ENCODE measurements at regions not wholly inside any gene's neighbourhood (a gene's known extent, or its start where the extent isn't known, plus 50 kb on each side); places are given as distances from the start of the nearest gene placed in this dataset.
A peak's percentile ranks its signal among the peaks of the same experiment; 100 is the strongest.

DNA sequence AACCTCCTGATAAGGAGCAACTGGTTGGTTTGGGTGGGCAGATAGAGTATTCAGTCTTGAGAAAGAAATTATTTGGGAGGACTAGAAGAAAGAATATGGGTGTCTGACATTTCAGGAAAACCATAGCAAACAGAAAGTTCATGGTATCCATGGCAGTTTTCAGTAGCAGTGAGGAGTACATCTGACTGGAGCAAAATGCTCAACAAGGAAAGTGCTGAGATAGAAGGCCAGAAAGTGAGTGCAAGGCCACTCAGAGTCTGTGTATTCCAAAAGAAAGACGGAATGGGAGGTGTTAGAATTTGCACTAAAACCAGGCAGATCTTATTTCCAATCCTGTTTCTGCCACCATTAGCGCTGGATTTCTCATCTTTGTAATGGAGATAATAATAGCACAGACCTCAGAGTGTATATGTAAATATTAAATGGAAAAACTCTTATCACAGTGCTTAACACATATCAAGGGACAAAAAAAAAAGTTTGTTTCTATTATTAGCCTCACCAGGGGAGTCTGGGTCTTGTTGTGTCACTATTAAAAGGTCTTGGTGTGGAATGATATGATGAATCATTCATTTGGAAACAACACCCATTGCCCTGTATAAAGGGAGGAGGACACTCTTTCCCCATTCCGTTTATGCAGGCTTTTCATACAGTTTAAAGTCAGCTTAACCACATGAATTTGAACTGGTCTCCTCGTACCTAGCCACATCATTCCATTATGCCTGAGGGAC is 349.8 kb downstream of the IPO8 start:
- Histone ChIP-seq H3K4me2 (ENCODE audit: low read length) (no peak overlapping the region), H3K27me3 (ENCODE audit: insufficient read depth, low read length) (no peaks in the 10 kb centered on the region), H4K20me1 (ENCODE audit: insufficient read depth, low read length) (no peaks in the 10 kb centered on the region), H3K4me1 (ENCODE audit: insufficient read depth, low read length) (no peaks in the 10 kb centered on the region), H3K4me3 (ENCODE audit: insufficient read depth, low read depth, low read length) (no peak overlapping the region), H3K79me2 (ENCODE audit: insufficient read depth, low read length) (no peaks in the 10 kb centered on the region), H2AFZ (ENCODE audit: low read depth, low read length) (no peak overlapping the region), H3K9me3 (ENCODE audit: insufficient read depth, low read depth, low read length) (no peaks in the 10 kb centered on the region), H3K9ac (ENCODE audit: low read length) (no peak overlapping the region), H3K27ac (ENCODE audit: low read depth, low read length) (no peak overlapping the region), H3K36me3 (ENCODE audit: insufficient read depth, low read length) (no peaks in the 10 kb centered on the region)
- Mint-ChIP-seq H3K4me1 (ENCODE audit: low read depth, unreplicated experiment) (no peaks in the 10 kb centered on the region), H3K27me3 (ENCODE audit: low read depth, unreplicated experiment) (peaks cover 4% of the 10 kb centered on the region), H3K27ac (ENCODE audit: unreplicated experiment) (no peak overlapping the region), H3K36me3 (ENCODE audit: low read depth, unreplicated experiment) (no peaks in the 10 kb centered on the region), H3K9me3 (ENCODE audit: unreplicated experiment) (peaks cover 3% of the 10 kb centered on the region), H3K4me3 (ENCODE audit: unreplicated experiment) (no peak overlapping the region)
- TF ChIP-seq EZH2 (IDR thresholded peaks at IDR 0.05; ENCODE audit: insufficient read depth, low read length) = no peak
- TF ChIP-seq, protein P1, sequence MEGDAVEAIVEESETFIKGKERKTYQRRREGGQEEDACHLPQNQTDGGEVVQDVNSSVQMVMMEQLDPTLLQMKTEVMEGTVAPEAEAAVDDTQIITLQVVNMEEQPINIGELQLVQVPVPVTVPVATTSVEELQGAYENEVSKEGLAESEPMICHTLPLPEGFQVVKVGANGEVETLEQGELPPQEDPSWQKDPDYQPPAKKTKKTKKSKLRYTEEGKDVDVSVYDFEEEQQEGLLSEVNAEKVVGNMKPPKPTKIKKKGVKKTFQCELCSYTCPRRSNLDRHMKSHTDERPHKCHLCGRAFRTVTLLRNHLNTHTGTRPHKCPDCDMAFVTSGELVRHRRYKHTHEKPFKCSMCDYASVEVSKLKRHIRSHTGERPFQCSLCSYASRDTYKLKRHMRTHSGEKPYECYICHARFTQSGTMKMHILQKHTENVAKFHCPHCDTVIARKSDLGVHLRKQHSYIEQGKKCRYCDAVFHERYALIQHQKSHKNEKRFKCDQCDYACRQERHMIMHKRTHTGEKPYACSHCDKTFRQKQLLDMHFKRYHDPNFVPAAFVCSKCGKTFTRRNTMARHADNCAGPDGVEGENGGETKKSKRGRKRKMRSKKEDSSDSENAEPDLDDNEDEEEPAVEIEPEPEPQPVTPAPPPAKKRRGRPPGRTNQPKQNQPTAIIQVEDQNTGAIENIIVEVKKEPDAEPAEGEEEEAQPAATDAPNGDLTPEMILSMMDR (IDR thresholded peaks at IDR 0.05; ENCODE audit: insufficient read depth, low read depth, low read length) = no peak
- DNase-seq (ENCODE audit: low read depth) = peak; percentile 6
- FAIRE-seq = no peak

GRCh38 chr12:30330565-30330964 is 365.1 kb downstream of the IPO8 start:
- Histone ChIP-seq H4K20me1 (ENCODE audit: insufficient read depth, low read length) (no peaks in the 10 kb centered on the region), H3K27ac (ENCODE audit: low read depth, low read length) (no peak overlapping the region), H3K36me3 (ENCODE audit: insufficient read depth, low read length) (no peaks in the 10 kb centered on the region), H3K4me2 (ENCODE audit: low read length) (no peak overlapping the region), H3K27me3 (ENCODE audit: insufficient read depth, low read length) (no peaks in the 10 kb centered on the region), H3K9ac (ENCODE audit: low read length) (no peak overlapping the region), H3K4me3 (ENCODE audit: insufficient read depth, low read depth, low read length) (no peak overlapping the region), H3K79me2 (ENCODE audit: insufficient read depth, low read length) (no peaks in the 10 kb centered on the region), H3K4me1 (ENCODE audit: insufficient read depth, low read length) (no peaks in the 10 kb centered on the region), H2AFZ (ENCODE audit: low read depth, low read length) (no peak overlapping the region), H3K9me3 (ENCODE audit: insufficient read depth, low read depth, low read length) (no peaks in the 10 kb centered on the region)
- Mint-ChIP-seq H3K36me3 (ENCODE audit: low read depth, unreplicated experiment) (no peaks in the 10 kb centered on the region), H3K27me3 (ENCODE audit: low read depth, unreplicated experiment) (no peaks in the 10 kb centered on the region), H3K4me3 (ENCODE audit: unreplicated experiment) (no peak overlapping the region), H3K27ac (ENCODE audit: unreplicated experiment) (no peak overlapping the region), H3K9me3 (ENCODE audit: unreplicated experiment) (no peaks in the 10 kb centered on the region), H3K4me1 (ENCODE audit: low read depth, unreplicated experiment) (no peaks in the 10 kb centered on the region)
- TF ChIP-seq, protein P1 (IDR thresholded peaks at IDR 0.05; ENCODE audit: insufficient read depth, low read depth, low read length) = no peak
- no peak for TF ChIP-seq EZH2 (IDR thresholded peaks at IDR 0.05; ENCODE audit: insufficient read depth, low read length)
- no peak for DNase-seq (ENCODE audit: low read depth)
- FAIRE-seq = no peak

DNA sequence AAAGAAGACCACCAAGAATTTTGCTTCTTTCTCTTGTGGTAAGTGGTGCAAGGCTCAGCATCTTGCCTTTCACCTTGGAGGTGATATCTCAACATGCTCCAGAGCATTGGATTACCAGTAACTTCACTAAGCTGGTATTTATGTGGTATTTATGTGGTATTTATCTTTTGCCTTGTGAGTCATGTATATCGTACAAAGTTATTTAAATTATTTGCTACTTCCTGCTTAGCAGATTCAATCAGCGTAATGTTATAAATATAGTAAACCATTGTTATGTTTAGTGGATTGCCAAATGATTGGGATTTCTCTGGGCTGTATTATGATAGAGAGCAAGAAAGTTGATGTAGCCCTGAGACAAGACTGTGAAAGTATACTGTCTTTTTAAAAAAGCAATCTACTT is 366.4 kb downstream of the IPO8 start:
- H4K20me1 ChIP-seq (ENCODE audit: insufficient read depth, low read length) = no peaks in the 10 kb centered on the region
- H3K27ac Mint-ChIP-seq (ENCODE audit: unreplicated experiment) = no peak overlapping the region
- H3K27me3 ChIP-seq (ENCODE audit: insufficient read depth, low read length) = no peaks in the 10 kb centered on the region
- H3K27me3 Mint-ChIP-seq (ENCODE audit: low read depth, unreplicated experiment) = no peaks in the 10 kb centered on the region
- H3K4me2 ChIP-seq (ENCODE audit: low read length) = no peak overlapping the region
- H3K36me3 ChIP-seq (ENCODE audit: insufficient read depth, low read length) = no peaks in the 10 kb centered on the region
- no peaks in the 10 kb centered on the region for H3K9me3 ChIP-seq (ENCODE audit: insufficient read depth, low read depth, low read length)
- TF ChIP-seq, protein P1 (IDR thresholded peaks at IDR 0.05; ENCODE audit: insufficient read depth, low read depth, low read length) = no peak
- TF ChIP-seq EZH2 (IDR thresholded peaks at IDR 0.05; ENCODE audit: insufficient read depth, low read length) = no peak
- FAIRE-seq (no peak), DNase-seq (ENCODE audit: low read depth) (peak; percentile 58)
- no peaks in the 10 kb centered on the region for H3K36me3 Mint-ChIP-seq (ENCODE audit: low read depth, unreplicated experiment)
- no peaks in the 10 kb centered on the region for H3K4me1 Mint-ChIP-seq (ENCODE audit: low read depth, unreplicated experiment)
- H3K27ac ChIP-seq (ENCODE audit: low read depth, low read length) = no peak overlapping the region
- H3K79me2 ChIP-seq (ENCODE audit: insufficient read depth, low read length) = no peaks in the 10 kb centered on the region
- H3K4me3 ChIP-seq (ENCODE audit: insufficient read depth, low read depth, low read length) = no peak overlapping the region
- H3K4me1 ChIP-seq (ENCODE audit: insufficient read depth, low read length) = no peaks in the 10 kb centered on the region
- no peak overlapping the region for H2AFZ ChIP-seq (ENCODE audit: low read depth, low read length)
- no peaks in the 10 kb centered on the region for H3K9me3 Mint-ChIP-seq (ENCODE audit: unreplicated experiment)
- no peak overlapping the region for H3K4me3 Mint-ChIP-seq (ENCODE audit: unreplicated experiment)
- no peak overlapping the region for H3K9ac ChIP-seq (ENCODE audit: low read length)
